Neural cell (in vitro differentiated cells): ENCODE measurements at regions not wholly inside any gene's neighbourhood (a gene's known extent, or its start where the extent isn't known, plus 50 kb on each side); places are given as distances from the start of the nearest gene placed in this dataset.

Experiments used
- CTCF ChIP-seq: fragments of 450-650 bp; IDR thresholded peaks from 2 replicates; pipeline ENCODE4 v1.5.1; 2014; ENCODE audit warnings: antibody characterized with exemption, mild to moderate bottlenecking, moderate library complexity; ENCODE audit not compliant: poor library complexity, severe bottlenecking
- EP300 ChIP-seq: fragments of 450-650 bp; conservative IDR thresholded peaks from 2 replicates; pipeline ENCODE4 v1.6.1; 2014; ENCODE audit warnings: antibody characterized with exemption, mild to moderate bottlenecking, moderate library complexity; ENCODE audit not compliant: poor library complexity, severe bottlenecking
- EZH2 ChIP-seq: fragments of 200-600, 300-800 bp; shearing (Covaris generic), sonication (generic); IDR thresholded peaks from 2 replicates; pipeline ENCODE4 v1.6.1; 2014; ENCODE audit warnings: antibody characterized with exemption, low read length, borderline replicate concordance, mild to moderate bottlenecking; ENCODE audit not compliant: insufficient read depth, poor library complexity, severe bottlenecking
- MXI1 ChIP-seq: fragments of 450-650 bp; conservative IDR thresholded peaks from 2 replicates; pipeline ENCODE4 v1.6.1; 2014; ENCODE audit warnings: antibody characterized with exemption, mild to moderate bottlenecking; ENCODE audit not compliant: poor library complexity, severe bottlenecking
- POLR2AphosphoS5 ChIP-seq: IDR thresholded peaks from 2 replicates; pipeline ENCODE4 v1.6.1; 2012
- RAD21 ChIP-seq: fragments of 450-650 bp; conservative IDR thresholded peaks from 2 replicates; pipeline ENCODE4 v1.6.1; 2014; ENCODE audit warnings: antibody characterized with exemption, mild to moderate bottlenecking, moderate library complexity
- REST ChIP-seq: IDR thresholded peaks from 2 replicates; pipeline ENCODE4 v1.6.1; 2012; ENCODE audit warnings: borderline replicate concordance
- TAF1 ChIP-seq: IDR thresholded peaks from 2 replicates; pipeline ENCODE4 v1.6.1; 2012; ENCODE audit warnings: low read depth

- no peak for TF ChIP-seq CTCF
- TF ChIP-seq POLR2AphosphoS5: no peak
- TF ChIP-seq REST: no peak
- no peak for TF ChIP-seq EP300
- no peak for TF ChIP-seq RAD21
- no peak for TF ChIP-seq EZH2
- TF ChIP-seq MXI1: no peak
- no peak for TF ChIP-seq TAF1
Observed at GRCh38 chr2:149953627-149954026, 366.1 kb upstream of the MMADHC start.
